Thoracic aorta (tissue), 2 donors: ENCODE measurements at regions not wholly inside any gene's neighbourhood (a gene's known extent, or its start where the extent isn't known, plus 50 kb on each side); places are given as distances from the start of the nearest gene placed in this dataset.
"Not testable (repeated sequence)": the region's sequence is repeated elsewhere in the genome, so short reads cannot be mapped to it uniquely, and the experiment has no call there.

Experiments used
- ATAC-seq: fragments of 150-250 bp; one replicate; pipeline ENCODE4 v1.8.0; 2017; ENCODE audit warnings: low read depth; ENCODE audit not compliant: insufficient number of reproducible peaks, low FRiP score
- DNase-seq: peaks from one replicate; pipeline ENCODE4 v3.0.0-alpha.2; 2020; ENCODE audit warnings: low spot score
- H3K27ac ChIP-seq, 2 donors: fragments of 200-600 bp; sonication (generic); 1 replicate in 1 of 2; 2 replicates in 1 of 2; pipeline ENCODE4 v1.5.1; 2016; ENCODE audit warnings: mild to moderate bottlenecking in 2 of 2, moderate library complexity in 2 of 2
- H3K27me3 ChIP-seq: fragments of 200-600 bp; sonication (generic); replicated peaks from 2 replicates; pipeline ENCODE4 v1.6.0; 2016; ENCODE audit warnings: mild to moderate bottlenecking; ENCODE audit not compliant: insufficient read depth
- H3K36me3 ChIP-seq: fragments of 200-600 bp; sonication (generic); one replicate; pipeline ENCODE4 v1.5.1; 2016
- H3K4me1 ChIP-seq, 2 donors: fragments of 200-600 bp; sonication (generic); 1 replicate in 1 of 2; 2 replicates in 1 of 2; pipeline versions ENCODE4 v1.5.1 to v1.6.0; 2016; ENCODE audit warnings: low read depth in 2 of 2, mild to moderate bottlenecking in 1 of 2; ENCODE audit not compliant: control insufficient read depth in 1 of 2
- H3K4me3 ChIP-seq: fragments of 200-600 bp; sonication (generic); 2 replicates; pipeline ENCODE4 v1.5.1; 2016; ENCODE audit warnings: mild to moderate bottlenecking
- H3K9me3 ChIP-seq: fragments of 200-600 bp; sonication (generic); 2 replicates; pipeline ENCODE4 v1.5.1; 2016
- TF ChIP-seq, protein P1 (sequence below): fragments of 200-600 bp; sonication (generic); IDR thresholded peaks from one replicate; pipeline ENCODE4 v1.5.1; 2019; ENCODE audit warnings: antibody characterized with exemption

DNA sequence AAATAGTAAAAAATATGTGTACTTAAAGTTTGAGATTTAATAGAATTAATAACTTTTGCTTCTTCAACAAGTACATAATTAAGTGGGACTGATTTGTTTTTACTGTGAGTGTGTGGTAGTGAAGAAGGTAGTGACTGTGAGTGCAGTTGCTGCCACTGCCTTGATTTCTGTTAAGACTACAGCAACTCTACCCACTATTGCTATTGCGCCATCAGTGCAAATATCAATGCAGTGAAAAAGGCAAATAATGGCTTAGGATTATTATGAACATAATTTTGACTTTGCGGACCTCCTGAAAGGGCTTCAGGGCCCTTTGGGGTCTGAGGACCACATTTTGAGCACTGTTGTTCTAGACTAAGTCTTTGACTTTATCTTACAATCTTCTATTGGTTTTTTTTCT lies 112.0 kb upstream of the PITX1 start:
- H3K9me3 ChIP-seq, result no peaks in the 10 kb centered on the region
- no peaks in the 10 kb centered on the region for H3K27me3 ChIP-seq
- no peaks in the 10 kb centered on the region for H3K36me3 ChIP-seq
- H3K4me3 ChIP-seq, result no peak overlapping the region
- TF ChIP-seq, protein P1, sequence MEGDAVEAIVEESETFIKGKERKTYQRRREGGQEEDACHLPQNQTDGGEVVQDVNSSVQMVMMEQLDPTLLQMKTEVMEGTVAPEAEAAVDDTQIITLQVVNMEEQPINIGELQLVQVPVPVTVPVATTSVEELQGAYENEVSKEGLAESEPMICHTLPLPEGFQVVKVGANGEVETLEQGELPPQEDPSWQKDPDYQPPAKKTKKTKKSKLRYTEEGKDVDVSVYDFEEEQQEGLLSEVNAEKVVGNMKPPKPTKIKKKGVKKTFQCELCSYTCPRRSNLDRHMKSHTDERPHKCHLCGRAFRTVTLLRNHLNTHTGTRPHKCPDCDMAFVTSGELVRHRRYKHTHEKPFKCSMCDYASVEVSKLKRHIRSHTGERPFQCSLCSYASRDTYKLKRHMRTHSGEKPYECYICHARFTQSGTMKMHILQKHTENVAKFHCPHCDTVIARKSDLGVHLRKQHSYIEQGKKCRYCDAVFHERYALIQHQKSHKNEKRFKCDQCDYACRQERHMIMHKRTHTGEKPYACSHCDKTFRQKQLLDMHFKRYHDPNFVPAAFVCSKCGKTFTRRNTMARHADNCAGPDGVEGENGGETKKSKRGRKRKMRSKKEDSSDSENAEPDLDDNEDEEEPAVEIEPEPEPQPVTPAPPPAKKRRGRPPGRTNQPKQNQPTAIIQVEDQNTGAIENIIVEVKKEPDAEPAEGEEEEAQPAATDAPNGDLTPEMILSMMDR, result no peak
- DNase-seq (no peak), ATAC-seq (no peak)
- H3K27ac ChIP-seq, result no peak overlapping the region
- H3K4me1 ChIP-seq, result no peaks in the 10 kb centered on the region

GRCh38 chr5:135143682-135144081 lies 109.7 kb upstream of the PITX1 start:
- H3K9me3 ChIP-seq, H3K27ac ChIP-seq, ATAC-seq, H3K4me1 ChIP-seq, H3K36me3 ChIP-seq, H3K27me3 ChIP-seq, H3K4me3 ChIP-seq, DNase-seq: not testable (repeated sequence)

DNA sequence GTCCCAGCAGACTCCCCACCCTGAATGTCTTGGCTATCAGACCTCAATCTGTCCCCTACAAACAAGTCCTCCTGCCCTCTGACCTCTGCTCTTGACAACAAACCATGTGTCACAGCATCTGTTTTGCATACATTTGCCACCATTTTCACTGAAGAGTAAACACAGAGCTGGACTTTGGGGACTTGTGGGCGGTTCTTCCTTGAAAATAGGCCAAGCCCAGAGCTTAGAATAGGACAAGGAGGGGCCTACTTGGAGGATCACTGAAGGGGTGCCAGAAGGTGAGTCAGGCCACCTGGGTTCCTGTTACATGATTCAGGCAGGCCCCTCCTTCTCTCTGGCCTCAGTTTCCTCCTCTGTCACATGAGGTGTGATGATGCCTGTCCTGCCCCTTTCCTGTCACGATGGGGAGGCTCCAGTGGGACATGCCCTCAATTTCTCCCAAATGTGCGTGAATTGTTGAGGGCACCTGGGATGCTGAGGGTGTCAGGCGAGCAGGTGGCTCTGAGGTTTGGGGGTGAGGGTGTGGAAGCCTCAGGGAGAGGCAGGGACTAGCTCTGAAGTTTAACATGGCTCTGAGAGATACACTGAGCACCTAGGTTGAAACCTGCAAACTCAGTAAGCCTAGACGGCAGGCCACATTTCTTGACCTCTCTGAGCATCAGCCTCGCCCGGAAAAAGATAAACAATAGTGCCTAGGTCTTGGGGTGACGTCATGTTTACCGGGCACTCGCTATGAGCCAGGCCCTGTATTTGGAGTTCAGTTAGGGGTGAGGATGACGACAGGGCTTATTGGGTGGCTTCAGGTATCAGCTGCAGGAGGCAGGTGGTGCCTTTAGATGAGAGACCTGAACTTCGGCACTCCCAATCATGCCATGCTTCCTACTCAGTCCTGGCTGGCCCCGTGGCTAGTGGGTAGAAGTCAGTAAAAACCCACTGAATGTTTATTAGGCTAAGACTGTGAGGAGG lies 107.6 kb upstream of the PITX1 start:
- Histone ChIP-seq H3K27me3 (no peaks in the 10 kb centered on the region), H3K9me3 (no peaks in the 10 kb centered on the region), H3K27ac (no peak overlapping the region), H3K36me3 (no peaks in the 10 kb centered on the region), H3K4me3 (no peak overlapping the region), H3K4me1 (no peaks in the 10 kb centered on the region)
- TF ChIP-seq, protein P1, result no peak
- DNase-seq (no peak), ATAC-seq (no peak)

DNA sequence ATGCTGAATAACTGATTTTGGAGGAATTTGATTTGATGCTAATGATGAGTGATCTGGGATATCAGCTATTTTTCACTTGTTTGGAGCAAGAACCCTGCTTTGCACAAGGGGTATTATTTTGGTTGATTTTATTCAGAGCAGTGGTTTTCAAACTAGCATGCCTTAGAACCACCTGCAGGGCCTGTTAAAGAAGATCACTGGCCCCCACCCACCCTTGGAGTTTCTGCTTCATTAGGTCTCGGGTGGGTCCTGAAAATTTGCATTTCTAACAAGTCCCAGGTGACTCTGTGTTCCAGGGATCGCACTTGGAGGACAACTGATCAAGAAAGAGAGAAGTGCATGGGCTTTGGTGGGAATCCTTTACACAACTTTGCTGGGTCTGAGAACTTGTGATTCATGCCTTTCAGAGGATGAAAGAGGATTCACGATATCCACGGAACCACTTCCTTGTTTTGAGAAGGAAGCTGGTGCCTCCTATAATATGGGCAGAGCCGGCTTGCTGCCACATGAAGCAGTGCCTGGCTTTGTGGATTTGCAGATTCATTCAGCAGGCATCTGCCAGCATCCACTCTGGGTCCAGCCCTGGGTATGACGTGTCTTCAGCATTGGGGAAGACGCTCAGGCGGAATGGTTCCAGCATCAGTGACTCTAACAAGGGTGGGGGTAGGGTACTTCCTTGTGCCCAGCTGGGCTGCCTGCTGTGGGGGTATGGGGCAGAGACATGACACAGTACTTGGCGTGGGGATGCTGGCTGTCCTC lies 106.6 kb upstream of the PITX1 start:
- Histone ChIP-seq H3K27ac (no peak overlapping the region), H3K4me1 (no peaks in the 10 kb centered on the region), H3K9me3 (no peaks in the 10 kb centered on the region), H3K36me3 (no peaks in the 10 kb centered on the region), H3K27me3 (no peaks in the 10 kb centered on the region), H3K4me3 (no peak overlapping the region)
- DNase-seq (no peak), ATAC-seq (no peak)
- TF ChIP-seq, protein P1, result no peak

DNA sequence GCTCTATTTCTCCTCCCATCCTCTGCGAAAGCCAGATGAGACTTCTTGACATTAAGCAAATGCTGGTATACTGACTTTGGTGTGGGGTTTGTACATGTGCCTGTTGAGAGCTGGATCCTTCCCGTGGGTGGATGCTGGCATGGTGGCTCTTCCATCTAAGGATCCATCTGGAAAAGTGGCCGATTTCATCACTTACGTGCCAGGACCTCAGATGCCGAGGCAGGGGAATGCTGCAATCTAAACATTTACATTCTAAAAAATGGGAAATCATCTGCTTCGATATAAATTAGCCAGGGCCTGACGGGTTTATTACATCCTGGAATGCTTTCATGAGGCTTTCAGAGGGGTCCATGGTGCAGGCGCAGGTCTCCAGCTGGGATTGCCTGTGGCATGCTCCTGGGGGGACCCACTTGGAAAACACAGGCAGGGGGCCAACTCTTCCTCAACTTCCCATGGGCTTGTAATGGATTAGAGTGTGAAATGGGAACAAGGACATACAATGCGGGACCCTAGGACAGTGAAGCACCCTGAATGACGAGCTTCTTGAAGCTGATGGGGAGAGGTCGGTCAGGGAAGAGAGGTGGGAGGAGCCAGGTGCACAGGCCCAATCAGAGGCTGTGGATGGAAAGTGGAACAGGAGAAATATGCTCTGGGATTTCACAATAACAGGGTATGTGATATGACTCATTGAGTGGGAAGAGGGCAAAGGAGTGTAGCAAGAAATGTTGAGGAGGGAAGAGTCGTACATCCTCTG lies 105.5 kb upstream of the PITX1 start:
- TF ChIP-seq, protein P1, result no peak
- no peak overlapping the region for H3K27ac ChIP-seq
- no peak overlapping the region for H3K4me3 ChIP-seq
- ATAC-seq, result no peak
- no peaks in the 10 kb centered on the region for H3K27me3 ChIP-seq
- no peaks in the 10 kb centered on the region for H3K4me1 ChIP-seq
- no peaks in the 10 kb centered on the region for H3K36me3 ChIP-seq
- no peak for DNase-seq
- no peaks in the 10 kb centered on the region for H3K9me3 ChIP-seq
